Endothelial cell (in vitro differentiated cells): ENCODE measurements at regions not wholly inside any gene's neighbourhood (a gene's known extent, or its start where the extent isn't known, plus 50 kb on each side); places are given as distances from the start of the nearest gene placed in this dataset.

Experiments
- DNase-seq: peaks from one replicate; pipeline ENCODE4 v3.0.0; 2021; ENCODE audit warnings: low spot score
- H3K27ac Mint-ChIP-seq: one replicate; pipeline ENCODE4 v1.8.0; 2021; ENCODE audit warnings: mixed read lengths, inconsistent platforms; ENCODE audit not compliant: unreplicated experiment
- H3K27me3 Mint-ChIP-seq: one replicate; pipeline ENCODE4 v1.8.0; 2021; ENCODE audit warnings: mild to moderate bottlenecking, moderate library complexity, mixed read lengths, inconsistent platforms; ENCODE audit not compliant: unreplicated experiment
- H3K36me3 Mint-ChIP-seq: one replicate; pipeline ENCODE4 v1.8.0; 2021; ENCODE audit warnings: mild to moderate bottlenecking, low read depth, mixed read lengths, inconsistent platforms; ENCODE audit not compliant: unreplicated experiment
- H3K4me1 Mint-ChIP-seq: one replicate; pipeline ENCODE4 v1.8.0; 2021; ENCODE audit warnings: mild to moderate bottlenecking, mixed read lengths, inconsistent platforms; ENCODE audit not compliant: unreplicated experiment
- H3K4me3 Mint-ChIP-seq: one replicate; pipeline ENCODE4 v1.8.0; 2021; ENCODE audit warnings: mild to moderate bottlenecking, mixed read lengths, inconsistent platforms; ENCODE audit not compliant: unreplicated experiment
- H3K9me3 Mint-ChIP-seq: one replicate; pipeline ENCODE4 v1.8.0; 2021; ENCODE audit warnings: mixed read lengths, inconsistent platforms; ENCODE audit not compliant: unreplicated experiment
- TF ChIP-seq, protein P1 (sequence below): fragments of 200-600 bp; sonication (generic); IDR thresholded peaks from one replicate; pipeline ENCODE4 v1.5.0; 2021; ENCODE audit warnings: antibody characterized with exemption; ENCODE audit not compliant: unreplicated experiment

DNA sequence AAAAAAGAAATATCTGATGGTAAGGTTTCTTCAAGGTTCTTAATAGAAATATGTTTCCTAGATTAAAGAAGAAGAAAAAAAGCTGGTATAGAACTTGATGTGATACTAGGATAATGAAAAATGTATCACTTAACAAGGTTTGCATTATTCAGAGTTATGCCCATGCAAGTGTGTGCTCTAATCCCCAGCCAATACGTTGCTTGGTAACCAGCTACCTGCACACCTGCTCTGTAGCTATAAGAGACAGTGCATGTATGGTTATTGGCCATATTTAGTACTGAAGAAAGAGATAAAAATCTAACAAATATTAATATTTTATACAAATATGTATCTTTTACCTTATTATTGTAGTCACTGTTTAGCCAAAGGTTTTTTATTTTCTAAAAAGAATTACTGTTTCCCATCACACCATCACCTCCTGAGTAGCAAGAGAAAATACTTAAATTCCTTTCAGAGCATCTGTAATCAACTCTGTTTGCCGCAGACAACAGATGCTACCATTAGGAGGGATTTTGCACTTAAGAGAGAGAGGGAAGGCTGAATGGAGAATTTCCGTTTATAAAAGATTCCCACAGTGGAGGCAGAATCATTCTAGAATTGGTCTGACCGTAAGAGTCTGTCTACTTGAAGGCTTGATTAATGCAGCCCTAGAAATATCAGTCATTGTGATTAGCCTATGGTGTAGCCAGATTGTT, 115.6 kb downstream of the NEDD1 start:
- Mint-ChIP-seq H3K9me3 (no peaks in the 10 kb centered on the region), H3K27ac (no peak overlapping the region), H3K4me3 (no peak overlapping the region), H3K36me3 (no peaks in the 10 kb centered on the region), H3K4me1 (no peaks in the 10 kb centered on the region), H3K27me3 (no peaks in the 10 kb centered on the region)
- TF ChIP-seq, protein P1, sequence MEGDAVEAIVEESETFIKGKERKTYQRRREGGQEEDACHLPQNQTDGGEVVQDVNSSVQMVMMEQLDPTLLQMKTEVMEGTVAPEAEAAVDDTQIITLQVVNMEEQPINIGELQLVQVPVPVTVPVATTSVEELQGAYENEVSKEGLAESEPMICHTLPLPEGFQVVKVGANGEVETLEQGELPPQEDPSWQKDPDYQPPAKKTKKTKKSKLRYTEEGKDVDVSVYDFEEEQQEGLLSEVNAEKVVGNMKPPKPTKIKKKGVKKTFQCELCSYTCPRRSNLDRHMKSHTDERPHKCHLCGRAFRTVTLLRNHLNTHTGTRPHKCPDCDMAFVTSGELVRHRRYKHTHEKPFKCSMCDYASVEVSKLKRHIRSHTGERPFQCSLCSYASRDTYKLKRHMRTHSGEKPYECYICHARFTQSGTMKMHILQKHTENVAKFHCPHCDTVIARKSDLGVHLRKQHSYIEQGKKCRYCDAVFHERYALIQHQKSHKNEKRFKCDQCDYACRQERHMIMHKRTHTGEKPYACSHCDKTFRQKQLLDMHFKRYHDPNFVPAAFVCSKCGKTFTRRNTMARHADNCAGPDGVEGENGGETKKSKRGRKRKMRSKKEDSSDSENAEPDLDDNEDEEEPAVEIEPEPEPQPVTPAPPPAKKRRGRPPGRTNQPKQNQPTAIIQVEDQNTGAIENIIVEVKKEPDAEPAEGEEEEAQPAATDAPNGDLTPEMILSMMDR, result no peak
- no peak for DNase-seq

DNA sequence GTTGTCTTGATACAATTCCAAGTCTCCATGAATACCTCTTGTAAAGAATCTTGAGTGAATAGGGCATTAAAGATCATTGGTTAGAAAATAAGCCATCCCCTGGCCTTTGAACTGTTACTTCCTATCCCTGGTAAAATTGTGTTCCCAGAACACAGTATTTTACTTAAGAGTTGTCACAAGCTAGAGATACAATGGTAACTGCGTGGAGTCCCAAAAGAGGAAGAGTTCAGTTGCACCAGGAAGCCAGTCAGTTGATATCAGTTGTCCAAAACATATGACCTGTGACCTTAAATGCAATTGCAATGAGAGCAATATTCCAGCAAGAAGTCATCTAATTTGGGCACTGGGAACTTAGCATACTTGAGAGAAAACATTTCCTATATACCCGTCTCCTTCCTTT, 117.3 kb downstream of the NEDD1 start:
- no peaks in the 10 kb centered on the region for H3K9me3 Mint-ChIP-seq
- no peak for DNase-seq
- no peaks in the 10 kb centered on the region for H3K27me3 Mint-ChIP-seq
- H3K4me1 Mint-ChIP-seq, result no peaks in the 10 kb centered on the region
- TF ChIP-seq, protein P1, result no peak
- no peak overlapping the region for H3K27ac Mint-ChIP-seq
- H3K4me3 Mint-ChIP-seq, result no peak overlapping the region
- no peaks in the 10 kb centered on the region for H3K36me3 Mint-ChIP-seq

DNA sequence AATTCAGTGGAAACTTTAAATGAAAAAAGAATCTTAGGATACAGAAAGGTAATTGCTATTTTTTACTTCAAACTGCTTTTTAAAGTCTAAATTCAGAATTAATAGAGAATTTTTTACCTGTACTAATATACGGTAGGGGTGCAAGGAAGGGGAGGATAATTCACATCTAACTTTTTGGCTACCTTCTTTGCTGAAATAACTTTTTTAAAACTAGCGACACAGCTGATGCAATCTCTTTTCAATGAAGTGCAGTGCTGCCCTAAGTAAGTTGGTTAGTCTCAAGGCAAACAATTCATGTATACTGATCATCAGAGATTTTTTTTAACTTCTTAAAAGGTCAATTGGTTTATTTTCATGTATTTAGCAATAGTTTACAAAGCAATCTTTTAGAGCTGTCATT, 119.8 kb downstream of the NEDD1 start:
- no peak for DNase-seq
- Mint-ChIP-seq H3K4me1 (no peaks in the 10 kb centered on the region), H3K9me3 (no peaks in the 10 kb centered on the region), H3K36me3 (no peaks in the 10 kb centered on the region), H3K27me3 (no peaks in the 10 kb centered on the region), H3K4me3 (no peak overlapping the region), H3K27ac (no peak overlapping the region)
- TF ChIP-seq, protein P1, result no peak

DNA sequence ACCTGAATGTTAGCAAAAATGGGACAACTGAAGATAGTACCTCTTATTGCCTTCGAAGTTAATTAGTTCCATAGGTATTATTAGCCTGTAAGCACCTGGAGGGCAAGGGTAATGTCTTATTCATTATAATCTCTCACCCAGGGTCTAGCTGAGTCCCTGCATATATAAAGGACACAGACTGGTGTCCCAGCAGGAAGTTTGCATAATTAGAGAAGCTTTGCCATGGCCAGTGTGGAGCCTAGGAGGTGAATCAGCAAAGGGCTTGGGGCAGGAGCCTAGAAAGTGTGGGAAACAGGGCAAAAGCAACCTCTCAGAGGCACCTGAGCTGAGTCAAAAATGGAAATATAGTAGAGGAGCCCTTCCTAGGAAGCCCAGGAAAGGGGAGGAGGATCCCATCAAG, 120.4 kb downstream of the NEDD1 start:
- Mint-ChIP-seq H3K4me3 (no peak overlapping the region), H3K9me3 (no peaks in the 10 kb centered on the region), H3K27ac (no peak overlapping the region), H3K36me3 (no peaks in the 10 kb centered on the region), H3K4me1 (no peaks in the 10 kb centered on the region), H3K27me3 (no peaks in the 10 kb centered on the region)
- TF ChIP-seq, protein P1, result no peak
- DNase-seq, result no peak

DNA sequence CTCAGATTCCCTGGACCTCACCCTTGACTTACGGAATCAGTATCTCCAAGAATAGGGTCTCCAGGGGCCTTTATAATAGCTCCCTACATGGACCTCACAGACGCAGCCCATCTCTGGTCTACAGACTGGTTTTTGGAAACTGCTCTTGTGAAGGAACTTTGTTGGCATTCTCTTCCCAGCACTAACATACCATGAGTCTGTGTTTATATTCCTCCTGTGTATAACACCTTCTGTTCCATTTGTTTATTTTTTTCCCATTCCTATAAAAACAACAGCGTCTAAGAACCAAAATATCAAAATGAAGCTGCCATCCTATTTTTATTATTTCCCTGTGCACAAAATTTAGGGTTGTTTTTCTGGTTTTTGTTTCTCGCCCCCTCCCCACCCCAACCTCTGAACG, 131.1 kb downstream of the NEDD1 start:
- DNase-seq, result no peak
- no peak overlapping the region for H3K4me3 Mint-ChIP-seq
- H3K9me3 Mint-ChIP-seq, result no peaks in the 10 kb centered on the region
- H3K36me3 Mint-ChIP-seq, result no peaks in the 10 kb centered on the region
- H3K4me1 Mint-ChIP-seq, result no peaks in the 10 kb centered on the region
- peaks cover 1% of the 10 kb centered on the region for H3K27me3 Mint-ChIP-seq
- H3K27ac Mint-ChIP-seq, result no peak overlapping the region
- TF ChIP-seq, protein P1, result no peak
